IPS-NIHi7 (cell line): ENCODE measurements at regions not wholly inside any gene's neighbourhood (a gene's known extent, or its start where the extent isn't known, plus 50 kb on each side); places are given as distances from the start of the nearest gene placed in this dataset.
"Not testable (repeated sequence)": the region's sequence is repeated elsewhere in the genome, so short reads cannot be mapped to it uniquely, and the experiment has no call there.

Source experiments
- DNase-seq: peaks from one replicate; pipeline ENCODE4 v3.0.0; 2012; ENCODE audit warnings: mixed read lengths; ENCODE audit errors: extremely low spot score

DNA sequence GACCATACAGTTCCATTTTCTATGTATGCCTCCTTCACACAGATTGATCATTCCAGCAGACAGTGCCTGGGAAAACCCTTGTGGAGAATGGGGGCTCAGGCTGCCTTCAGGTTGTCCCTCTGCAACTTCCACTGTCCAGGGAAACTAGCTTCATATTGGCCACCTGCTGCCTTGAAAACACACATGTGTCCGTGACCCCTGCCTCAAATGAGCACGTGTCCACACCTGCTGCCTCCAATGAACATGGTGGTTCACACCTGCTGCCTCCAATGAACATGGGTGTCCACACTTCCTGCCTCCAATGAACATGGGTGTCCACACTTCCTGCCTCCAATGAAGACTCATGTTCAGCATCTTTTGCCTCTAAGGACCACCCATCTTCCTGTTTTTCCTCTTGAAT, 185.4 kb upstream of the ADCY2 start:
- DNase-seq: no peak

DNA sequence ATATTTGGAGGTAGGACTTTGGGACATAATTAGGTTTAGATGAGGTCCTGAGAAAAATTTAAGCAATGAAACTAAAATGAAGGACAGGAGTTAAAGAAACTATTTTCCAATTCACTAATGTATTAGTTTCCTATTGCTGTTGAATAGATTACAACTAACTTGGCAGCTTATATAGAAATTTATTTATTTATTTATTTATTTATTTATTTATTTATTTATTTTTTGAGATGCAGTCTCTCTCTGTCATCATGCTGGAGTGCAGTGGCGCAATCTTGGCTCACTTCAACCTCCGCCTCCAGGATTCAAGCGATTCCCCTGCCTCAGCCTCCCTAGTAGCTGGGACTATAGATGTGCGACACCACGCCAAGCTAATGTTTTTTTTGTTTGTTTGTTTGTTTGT, 182.4 kb upstream of the ADCY2 start:
- DNase-seq: no peak

DNA sequence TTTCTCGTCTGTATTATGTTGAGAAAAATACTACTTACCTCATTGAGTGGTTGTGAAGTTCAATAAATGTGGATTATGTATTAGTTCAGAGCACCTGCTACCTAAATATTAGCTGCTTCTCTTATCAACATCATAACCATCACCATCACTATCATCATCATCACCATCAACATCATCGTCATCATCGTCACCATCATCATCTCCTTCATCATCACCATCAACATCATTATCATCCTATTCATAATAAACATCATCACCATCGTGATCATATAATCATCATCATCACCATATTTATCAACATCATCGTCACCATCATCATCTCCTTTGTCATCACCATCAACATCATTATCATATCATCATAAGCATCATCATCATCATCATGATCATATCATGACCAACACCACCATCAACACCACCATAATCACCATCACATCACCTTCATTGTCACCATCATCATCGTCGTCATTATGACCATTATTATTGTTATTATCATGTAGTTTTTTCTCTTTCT, 181.0 kb upstream of the ADCY2 start:
- no peak for DNase-seq

DNA sequence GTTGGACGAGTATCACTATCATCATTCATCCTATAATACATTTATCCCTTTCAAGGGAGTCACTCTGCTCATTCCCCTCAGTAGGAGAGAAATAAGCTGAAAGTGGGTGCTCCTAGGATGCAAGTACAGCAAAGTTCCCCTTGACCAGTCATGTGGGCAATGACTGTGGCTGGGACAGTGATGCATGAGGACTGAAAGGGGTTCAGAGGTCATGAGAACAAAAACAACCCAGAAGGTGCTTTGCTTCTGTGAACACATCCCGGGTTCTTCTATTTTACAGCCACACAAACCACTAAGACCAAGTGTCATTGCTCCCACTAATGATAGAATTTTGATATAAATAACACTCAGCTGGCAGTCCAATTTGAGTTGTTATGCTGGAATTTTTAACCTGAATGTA, 177.8 kb upstream of the ADCY2 start:
- DNase-seq: no peak

DNA sequence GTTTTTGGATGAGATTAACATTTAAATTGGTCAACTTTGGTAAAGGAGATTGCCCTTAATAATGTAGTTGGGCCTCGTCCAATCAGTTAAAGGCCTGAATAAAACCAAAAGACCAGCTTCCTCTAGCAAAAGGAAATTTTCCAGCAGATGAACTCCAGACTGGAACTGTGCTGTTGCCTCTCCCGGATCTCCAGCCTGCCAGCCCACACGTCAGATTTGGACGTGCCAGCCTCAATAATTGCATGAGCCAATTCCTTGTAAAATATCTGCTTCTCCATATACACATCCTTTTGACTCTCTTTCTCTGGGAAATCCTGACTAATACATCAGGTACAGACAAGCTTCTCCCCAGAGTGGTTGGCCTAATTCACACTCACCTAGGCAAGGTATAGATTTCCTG, 175.8 kb upstream of the ADCY2 start:
- no peak for DNase-seq

DNA sequence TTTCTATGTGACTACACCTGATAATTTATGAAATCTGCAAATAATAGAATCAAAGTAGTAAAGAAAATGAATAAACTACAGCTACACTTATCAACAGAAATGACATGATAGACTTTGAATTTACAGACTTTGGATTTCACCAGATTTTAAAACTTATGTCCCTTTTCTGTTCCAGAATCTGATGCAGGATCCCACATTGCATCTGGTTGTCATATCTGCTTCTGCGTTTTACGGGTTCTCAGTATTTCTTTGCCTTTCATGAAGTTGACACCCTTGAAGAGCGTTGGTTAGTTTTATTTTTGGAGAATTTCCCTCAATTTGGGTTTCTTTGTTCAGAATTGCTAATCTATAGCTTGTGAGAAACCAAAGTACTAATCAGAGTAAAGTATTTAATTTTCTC, 174.9 kb upstream of the ADCY2 start:
- no peak for DNase-seq

DNA sequence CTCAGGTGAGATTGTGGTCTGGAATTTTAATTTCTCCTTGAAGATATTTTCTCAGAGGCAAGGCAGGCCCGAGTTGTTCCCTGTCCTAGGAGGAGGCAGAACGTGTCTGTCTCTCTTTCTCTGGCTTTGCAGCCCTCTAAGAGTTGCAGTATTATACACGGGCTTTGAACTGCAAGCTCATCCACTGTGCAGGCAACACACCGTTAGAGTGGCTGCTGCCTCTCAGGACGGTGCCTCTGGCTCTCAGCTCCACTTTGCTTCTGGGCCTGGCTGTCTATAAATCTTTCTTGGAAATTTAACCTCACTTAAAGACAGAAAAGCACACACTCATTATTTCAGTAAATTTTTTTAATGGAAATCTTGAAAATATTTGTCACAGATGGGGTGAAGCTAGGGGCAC, 170.1 kb upstream of the ADCY2 start:
- no peak for DNase-seq

DNA sequence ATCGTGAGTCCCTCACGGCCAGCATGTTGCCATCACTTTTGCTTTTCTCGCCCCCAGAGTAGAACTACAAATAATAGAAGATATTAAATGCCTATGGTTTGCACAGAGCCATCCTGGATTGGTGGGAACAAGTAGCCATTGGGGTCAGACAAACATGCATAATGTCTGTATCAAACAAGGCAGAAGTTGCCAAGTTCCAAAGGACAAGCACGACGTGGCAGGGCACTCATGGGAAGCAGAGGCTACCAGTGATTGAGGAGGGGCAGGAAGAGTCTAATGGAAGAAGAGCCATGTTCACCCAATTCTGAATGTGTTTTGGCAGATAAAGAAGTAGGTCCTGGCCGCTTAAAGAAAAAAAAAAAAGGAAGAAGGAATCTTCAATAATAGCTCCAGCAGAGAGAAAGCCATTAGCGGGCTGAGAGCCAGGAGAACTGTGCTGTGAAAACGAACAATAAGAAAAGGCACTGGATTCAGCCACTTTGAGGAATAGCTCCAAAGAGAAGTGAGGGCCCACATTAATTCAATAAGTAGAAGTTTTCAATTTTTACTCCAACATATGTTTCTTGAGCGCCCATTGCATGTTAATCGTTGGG, 153.7 kb upstream of the ADCY2 start:
- no peak for DNase-seq

DNA sequence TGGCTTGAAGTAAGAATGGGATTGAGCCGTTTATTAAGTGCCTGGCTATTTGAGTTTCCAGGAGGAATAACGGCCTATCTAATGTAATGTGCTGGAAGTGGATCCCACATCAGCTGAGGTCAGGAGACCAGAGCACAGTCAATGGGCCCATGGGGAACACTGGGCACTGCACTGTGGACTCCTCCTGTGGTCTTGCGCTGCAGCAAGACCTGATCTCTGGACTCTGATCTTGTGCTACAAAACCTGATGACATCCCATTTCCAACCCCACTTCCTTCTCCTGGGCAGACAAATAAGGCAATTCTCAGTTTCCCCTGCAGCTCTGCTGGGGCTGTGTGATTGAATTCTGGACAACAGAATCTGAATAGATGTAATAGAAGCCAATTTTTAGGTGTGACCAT, 151.7 kb upstream of the ADCY2 start:
- DNase-seq: no peak

DNA sequence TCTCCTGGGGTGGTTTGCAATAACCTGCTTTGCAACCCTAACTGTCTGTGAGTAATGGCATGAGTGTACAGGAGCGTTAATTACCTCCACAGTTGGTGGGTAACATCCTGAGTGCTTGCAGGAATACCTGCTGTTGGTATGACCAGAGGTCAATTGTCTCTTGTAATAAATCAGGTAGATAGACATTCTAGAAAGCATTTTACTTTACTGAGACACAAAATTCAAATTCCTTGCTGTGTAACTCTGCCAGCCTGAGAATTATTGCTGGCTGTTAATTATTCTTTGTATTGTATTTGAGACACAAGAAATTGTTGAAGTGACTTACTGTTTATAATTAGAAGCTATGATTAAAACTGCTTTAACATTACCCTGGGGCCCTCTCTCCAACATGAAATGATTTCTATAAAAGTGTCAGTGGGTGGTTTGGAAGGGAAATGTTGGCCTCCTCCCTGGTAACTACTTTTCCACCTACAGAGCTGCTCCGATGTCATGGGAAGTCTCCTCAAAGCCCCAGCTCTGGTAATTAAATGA, 150.8 kb upstream of the ADCY2 start:
- no peak for DNase-seq

DNA sequence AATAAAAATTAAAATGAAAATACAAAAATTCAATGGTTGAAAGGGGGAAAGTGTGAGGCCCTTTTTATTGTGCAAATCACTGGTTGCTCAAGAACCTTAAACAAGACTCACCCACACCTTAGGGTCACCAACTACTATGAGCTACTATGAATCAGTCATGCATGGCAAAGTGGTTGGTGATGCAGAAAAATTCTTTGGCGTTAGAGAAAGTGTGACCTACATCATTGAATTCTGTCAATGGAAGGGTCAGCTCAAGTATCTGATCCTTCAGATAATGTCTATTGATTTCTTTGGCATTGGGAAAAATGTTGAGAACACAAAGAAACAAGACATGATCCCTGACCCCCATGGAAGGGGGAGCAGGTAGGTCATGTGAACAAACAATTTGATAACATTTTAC, 149.7 kb upstream of the ADCY2 start:
- no peak for DNase-seq

DNA sequence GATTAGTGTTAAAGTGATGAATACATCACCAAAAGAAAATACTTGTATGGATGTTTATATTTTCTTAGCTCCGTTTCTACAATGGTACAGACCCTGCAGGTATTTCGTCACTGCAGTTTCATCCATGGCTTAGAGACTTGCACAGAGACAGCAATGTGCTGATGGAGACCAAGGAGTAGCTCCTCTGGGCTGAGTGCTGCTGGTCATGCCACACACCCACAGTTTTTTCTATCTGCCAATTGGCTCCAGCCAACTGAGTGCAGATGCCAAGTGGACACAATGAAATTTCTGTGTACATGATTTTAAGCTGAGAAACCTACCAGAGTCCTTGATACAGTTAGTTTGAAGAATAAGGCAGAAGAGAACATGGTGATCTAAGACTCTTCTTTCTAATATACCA, 145.9 kb upstream of the ADCY2 start:
- no peak for DNase-seq

DNA sequence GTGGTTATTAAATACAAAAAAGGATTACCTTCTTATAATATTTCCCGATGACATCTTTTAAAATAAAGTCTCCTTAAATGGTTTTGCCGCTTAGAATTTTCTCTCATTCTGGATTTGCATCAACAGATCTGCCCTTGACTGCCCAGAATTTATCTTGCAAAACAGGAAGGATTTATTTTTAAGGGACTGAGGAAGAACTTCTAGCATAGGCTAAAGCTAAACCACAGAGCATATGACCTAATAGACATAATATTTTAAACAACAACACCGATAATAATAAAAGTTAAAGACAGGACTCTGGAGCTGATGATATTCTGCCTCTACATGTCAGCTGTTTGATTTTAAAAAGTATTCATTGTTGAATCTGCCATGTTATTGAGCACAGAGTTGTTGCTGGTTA, 145.3 kb upstream of the ADCY2 start:
- no peak for DNase-seq

DNA sequence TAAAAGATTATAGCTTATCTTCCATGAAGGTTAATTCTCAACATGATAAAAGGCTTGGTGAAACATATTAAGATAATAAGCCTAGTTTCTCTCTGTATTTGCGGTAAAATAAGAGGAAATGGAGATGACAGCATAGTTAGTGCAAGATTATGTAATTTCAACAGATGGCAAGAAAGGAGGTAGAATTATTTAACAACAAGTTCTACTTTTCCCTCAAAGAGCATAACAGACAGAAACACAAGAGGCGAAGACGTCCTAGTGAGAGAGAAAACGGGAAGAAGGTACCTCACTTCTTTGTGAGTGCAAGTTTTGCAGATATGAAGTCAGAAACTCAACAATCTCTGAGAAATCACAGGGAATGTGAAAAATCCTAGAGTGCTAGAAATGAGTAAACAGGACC, 144.8 kb upstream of the ADCY2 start:
- no peak for DNase-seq

DNA sequence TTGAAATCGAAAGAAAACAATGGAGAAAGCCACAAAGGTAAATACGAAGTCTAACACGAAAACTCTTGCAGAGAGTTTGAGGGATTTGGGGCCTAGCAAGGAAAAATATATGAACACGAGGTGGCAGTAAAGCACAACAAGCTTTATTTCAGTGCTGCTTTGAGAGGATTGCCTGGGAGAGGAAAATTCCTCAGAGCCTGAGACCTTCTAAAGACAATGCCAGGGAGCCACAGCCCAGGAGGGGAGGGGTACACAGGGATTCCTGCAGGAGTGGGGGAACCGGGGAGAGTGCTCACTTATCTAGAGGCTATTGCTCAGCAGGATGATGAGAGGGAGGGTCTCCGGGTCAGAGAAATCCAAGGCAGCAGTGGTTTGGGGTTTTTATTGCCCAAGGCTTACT, 134.9 kb upstream of the ADCY2 start:
- peak; percentile 88 for DNase-seq

DNA sequence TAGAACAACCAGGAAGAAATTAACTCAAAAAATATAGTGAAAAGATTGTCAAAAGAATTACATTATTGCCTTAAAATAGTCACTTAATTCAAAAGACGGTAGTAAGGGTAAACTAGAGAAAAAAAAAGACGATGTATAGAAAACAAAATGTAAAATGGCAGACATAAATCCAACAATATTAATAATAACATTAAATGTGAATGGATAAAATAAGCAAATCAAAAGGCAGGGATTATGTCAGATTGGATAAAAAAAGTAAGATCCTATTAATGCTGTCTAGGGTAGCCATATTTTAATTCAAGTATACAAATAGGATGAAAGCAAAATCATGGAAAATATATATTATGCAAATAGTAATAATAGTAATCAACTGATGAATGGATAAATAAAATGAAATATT, 134.0 kb upstream of the ADCY2 start:
- DNase-seq: no peak

DNA sequence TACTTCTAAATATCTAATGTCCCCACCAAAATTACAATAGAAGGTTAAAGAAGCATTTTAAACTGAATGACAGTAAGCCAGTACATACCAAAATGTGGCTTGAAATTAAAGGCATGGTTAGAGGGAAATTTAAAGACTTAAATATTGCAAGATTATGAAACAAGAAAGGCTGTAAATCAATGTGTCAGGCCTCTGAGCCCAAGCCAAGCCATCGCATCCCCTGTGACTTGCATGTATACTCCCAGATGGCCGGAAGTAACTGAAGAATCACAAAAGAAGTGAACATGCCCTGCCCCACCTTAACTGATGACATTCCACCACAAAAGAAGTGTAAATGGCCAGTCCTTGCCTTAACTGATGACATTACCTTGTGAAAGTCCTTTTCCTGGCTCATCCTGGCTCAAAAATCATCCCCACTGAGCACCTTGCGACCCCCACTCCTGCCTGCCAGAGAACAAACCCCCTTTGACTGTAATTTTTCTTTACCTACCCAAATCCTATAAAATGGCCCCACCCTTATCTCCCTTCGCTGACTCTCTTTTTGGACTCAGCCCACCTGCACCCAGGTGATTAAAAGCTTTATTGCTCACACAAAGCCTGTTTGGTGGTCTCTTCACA, 132.4 kb upstream of the ADCY2 start:
- DNase-seq: not testable (repeated sequence)

DNA sequence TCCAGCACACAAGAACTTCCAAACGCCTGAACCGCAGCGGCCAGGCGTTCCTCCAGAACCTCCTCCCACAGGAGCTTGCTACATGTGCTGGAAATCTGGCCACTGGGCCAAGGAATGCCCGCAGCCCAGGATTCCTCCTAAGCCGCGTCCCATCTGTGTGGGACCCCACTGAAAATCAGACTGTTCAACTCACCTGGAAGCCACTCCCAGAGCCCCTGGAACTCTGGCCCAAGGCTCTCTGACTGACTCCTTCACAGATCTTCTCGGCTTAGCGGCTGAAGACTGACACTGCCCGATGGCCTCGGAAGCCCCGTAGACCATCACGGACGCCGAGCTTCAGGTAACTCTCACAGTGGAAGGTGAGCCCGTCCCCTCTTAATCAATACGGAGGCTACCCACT, 130.2 kb upstream of the ADCY2 start:
- not testable (repeated sequence) for DNase-seq

DNA sequence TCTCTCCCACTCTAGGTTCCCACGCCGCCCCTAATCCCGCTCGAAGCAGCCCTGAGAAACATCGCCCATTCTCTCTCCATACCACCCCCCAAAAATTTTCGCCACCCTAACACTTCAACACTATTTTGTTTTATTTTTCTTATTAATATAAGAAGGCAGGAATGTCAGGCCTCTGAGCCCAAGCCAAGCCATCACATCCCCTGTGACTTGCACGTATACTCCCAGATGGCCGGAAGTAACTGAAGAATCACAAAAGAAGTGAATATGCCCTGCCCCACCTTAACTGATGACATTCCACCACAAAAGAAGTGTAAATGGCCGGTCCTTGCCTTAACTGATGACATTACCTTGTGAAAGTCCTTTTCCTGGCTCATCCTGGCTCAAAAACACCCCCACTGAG, 127.2 kb upstream of the ADCY2 start:
- DNase-seq: not testable (repeated sequence)

DNA sequence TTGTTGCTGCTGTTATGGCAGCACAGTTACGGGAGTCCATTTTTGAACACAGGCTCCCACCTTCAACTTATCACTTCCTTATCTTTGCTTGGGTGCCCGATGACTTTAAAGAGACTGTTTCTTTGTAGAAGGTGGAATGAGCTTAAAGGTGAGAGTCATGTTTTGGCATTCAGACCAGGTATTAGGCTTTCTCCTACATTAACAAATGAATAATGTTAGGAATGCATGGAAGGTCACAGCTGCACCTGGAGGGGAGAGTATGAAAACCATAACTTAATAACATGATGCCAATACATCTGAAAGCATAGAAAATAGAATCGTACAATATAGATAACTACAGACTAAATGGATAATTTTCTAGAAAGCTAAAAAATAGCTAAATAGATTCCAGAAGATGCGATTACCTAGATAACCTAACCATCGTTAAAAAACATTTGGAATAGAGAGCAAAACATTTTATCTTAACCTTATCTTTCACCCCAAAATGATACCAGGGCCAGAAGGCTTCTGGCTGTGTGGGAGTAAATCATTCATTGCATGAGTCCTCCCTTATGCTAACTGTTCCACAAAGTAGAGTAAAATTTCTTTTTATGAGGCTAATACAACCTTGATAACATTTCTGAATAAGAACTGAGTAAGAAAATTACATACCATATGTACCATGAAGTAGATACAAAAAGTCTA, 126.2 kb upstream of the ADCY2 start:
- DNase-seq: no peak

DNA sequence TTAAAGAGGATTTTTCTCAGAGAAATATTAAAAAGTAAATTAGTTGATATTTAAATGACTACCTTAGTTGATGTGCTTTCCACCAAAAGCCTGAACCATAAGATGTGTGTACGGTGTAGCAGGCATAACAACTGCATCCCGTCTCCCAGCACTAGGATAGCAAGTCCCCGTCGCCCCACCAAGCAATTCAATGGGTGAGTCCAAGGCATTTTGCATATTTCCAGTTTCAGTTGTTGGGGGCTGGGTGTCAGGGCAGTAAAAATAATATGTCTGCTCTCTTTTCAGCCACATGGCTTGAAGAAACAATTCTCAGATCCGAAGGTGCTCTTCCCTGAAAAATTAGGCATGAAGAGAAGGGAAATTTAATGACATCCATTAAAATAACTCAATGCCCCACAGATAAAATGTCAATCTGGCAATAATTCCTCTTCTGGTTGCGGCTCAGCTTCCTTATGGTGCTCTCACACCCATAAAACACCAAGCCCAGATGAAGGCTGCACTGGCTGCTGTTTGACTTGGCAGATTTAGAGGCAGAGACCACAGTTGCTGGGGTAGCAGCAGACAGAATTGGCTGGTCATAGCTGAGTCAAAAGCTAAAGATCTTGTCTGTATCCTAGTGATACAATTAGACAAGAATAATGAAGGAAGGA, 124.4 kb upstream of the ADCY2 start:
- DNase-seq: no peak

DNA sequence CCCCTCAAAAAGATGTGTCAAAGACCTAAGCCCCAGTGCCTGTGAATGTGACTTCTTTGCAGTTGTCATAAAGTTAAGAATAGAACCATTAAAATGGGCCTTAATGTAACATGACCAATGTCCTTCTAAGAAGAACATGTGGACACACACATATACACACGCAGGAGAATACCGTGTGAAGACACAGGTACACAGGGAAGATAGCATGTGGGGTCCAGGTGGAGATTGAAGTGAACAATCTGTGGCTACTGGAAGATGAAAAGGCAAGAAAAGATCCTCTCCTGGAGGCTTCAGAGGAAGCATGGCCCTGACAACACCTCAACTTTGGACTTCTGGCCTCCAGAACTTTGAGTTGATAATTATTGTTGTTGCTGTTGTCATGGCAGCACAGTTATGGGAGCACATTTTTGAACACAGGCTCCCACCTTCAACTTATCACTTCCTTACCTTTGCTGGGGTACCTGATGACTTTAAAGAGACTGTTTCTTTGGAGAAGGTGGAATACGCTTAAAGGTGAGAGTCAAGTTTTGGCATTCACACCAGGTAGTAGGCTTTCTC, 123.5 kb upstream of the ADCY2 start:
- DNase-seq: no peak
